AG04450 (cell line): ENCODE measurements at regions not wholly inside any gene's neighbourhood (a gene's known extent, or its start where the extent isn't known, plus 50 kb on each side); places are given as distances from the start of the nearest gene placed in this dataset.
"Not testable (repeated sequence)": the region's sequence is repeated elsewhere in the genome, so short reads cannot be mapped to it uniquely, and the experiment has no call there.

ENCODE experiments used
- CTCF ChIA-PET: fragments of 300-600, 350-600 bp; formaldehyde crosslinking; extraction: SDS; loops from one replicate; lab custom pipeline; 2022; ENCODE audit warnings: antibody characterized with exemption, inconsistent platforms; lab: Charles Lee
- POLR2A ChIA-PET: fragments of 350-600 bp; formaldehyde crosslinking; extraction: SDS; loops from one replicate; lab custom pipeline; 2021; ENCODE audit warnings: antibody characterized with exemption, inconsistent platforms; lab: Yijun Ruan, JAX
- DNase-seq: peaks from one replicate; pipeline ENCODE4 v3.0.0-alpha.2; 2011; ENCODE audit warnings: low read depth, low spot score
- H3K27ac ChIP-seq: one replicate; pipeline ENCODE4 v1.5.1; 2012; ENCODE audit warnings: low read depth, low read length, control low read depth
- H3K27me3 ChIP-seq: one replicate; pipeline ENCODE4 v1.6.0; 2012; ENCODE audit warnings: low read length; ENCODE audit not compliant: control insufficient read depth, insufficient read depth
- H3K4me3 ChIP-seq: 2 replicates; pipeline ENCODE4 v1.5.1; 2011; ENCODE audit warnings: mild to moderate bottlenecking, low read depth, low read length, control low read depth
- H3K9me3 ChIP-seq: 2 replicates; pipeline ENCODE4 v1.5.1; 2012; ENCODE audit warnings: low read length; ENCODE audit not compliant: control insufficient read depth, insufficient read depth
- TF ChIP-seq, protein P1 (sequence below): IDR thresholded peaks from 2 replicates; pipeline ENCODE4 v1.5.1; 2011; ENCODE audit warnings: low read depth, low read length, control low read depth, inconsistent platforms

GRCh38 chr6:68226460-68226859 is 408.6 kb upstream of the ADGRB3 start:
- ChIA-PET POLR2A (no interaction called here), CTCF (interaction anchor here (0.8 to 1.9 kb wide), 3 partner anchors 10 to 681 kb away, joined by 3 to 7 read pairs (median 3); no protein-coding TSS in a partner anchor)
- DNase-seq, result no peak
- H3K27me3 ChIP-seq, result no peaks in the 10 kb centered on the region
- no peak overlapping the region for H3K4me3 ChIP-seq
- TF ChIP-seq, protein P1, sequence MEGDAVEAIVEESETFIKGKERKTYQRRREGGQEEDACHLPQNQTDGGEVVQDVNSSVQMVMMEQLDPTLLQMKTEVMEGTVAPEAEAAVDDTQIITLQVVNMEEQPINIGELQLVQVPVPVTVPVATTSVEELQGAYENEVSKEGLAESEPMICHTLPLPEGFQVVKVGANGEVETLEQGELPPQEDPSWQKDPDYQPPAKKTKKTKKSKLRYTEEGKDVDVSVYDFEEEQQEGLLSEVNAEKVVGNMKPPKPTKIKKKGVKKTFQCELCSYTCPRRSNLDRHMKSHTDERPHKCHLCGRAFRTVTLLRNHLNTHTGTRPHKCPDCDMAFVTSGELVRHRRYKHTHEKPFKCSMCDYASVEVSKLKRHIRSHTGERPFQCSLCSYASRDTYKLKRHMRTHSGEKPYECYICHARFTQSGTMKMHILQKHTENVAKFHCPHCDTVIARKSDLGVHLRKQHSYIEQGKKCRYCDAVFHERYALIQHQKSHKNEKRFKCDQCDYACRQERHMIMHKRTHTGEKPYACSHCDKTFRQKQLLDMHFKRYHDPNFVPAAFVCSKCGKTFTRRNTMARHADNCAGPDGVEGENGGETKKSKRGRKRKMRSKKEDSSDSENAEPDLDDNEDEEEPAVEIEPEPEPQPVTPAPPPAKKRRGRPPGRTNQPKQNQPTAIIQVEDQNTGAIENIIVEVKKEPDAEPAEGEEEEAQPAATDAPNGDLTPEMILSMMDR, result peak; percentile 14; the same call in 1 of the 2 replicates
- no peaks in the 10 kb centered on the region for H3K9me3 ChIP-seq
- no peak overlapping the region for H3K27ac ChIP-seq

GRCh38 chr6:68225729-68226128 is 409.4 kb upstream of the ADGRB3 start:
- DNase-seq, result no peak
- POLR2A ChIA-PET, result no interaction called here
- TF ChIP-seq, protein P1, result no peak
- Histone ChIP-seq H3K9me3 (no peaks in the 10 kb centered on the region), H3K27ac (no peak overlapping the region), H3K27me3 (no peaks in the 10 kb centered on the region), H3K4me3 (no peak overlapping the region)
- CTCF ChIA-PET, result interaction anchor here (1.9 kb wide), 1 partner anchor 13 kb away, joined by 7 read pairs; no protein-coding TSS in a partner anchor

DNA sequence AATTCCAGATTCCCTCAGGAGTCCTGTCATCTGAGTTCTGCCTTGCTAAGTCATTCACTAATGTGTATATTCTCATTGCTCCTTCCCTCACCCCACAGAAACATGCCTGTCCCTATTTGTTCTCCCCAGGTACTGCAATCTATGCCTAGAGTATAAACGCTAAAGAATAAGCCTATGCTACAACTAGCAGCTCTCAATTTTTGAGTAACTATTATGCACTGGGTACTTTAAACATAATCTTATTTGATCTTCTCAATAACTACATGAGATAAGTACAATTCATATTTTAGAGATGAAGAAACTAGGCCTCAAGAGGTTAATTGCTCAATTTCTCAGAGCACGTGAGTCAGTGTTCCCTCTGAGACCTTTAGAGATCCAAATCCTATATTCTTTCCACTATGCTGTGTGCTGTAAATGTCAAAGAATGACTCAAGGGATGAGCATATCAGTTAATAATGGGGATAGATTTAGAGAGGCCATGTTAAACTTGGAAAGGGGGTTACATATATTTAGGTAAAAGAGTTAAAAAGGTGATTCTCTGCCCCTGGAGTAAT is 423.8 kb upstream of the ADGRB3 start:
- DNase-seq, result no peak
- Histone ChIP-seq H3K27ac (no peak overlapping the region), H3K9me3 (no peaks in the 10 kb centered on the region; the same call in 1 of the 2 replicates), H3K27me3 (no peaks in the 10 kb centered on the region), H3K4me3 (no peak overlapping the region)
- POLR2A ChIA-PET, result no interaction called here
- CTCF ChIA-PET, result no interaction called here
- TF ChIP-seq, protein P1, result no peak

DNA sequence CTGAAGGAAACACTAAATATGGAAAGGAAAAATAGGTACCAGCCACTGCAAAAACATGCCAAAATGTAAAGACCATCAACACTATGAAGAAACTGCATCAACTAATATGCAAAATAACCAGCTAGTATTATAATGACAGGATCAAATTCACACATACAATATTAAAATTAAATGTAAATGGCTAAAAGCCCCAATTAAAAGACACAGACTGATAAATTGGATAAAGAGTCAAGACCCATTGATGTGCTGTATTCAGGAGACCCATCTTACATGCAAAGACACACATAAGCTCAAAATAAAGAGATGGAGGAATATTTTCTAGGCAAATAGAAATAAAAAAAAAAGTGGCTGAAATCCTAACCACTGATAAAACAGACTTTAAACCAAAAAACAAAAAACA is 427.5 kb upstream of the ADGRB3 start:
- H3K9me3 ChIP-seq, POLR2A ChIA-PET, CTCF ChIA-PET, H3K27me3 ChIP-seq, DNase-seq, H3K4me3 ChIP-seq, H3K27ac ChIP-seq: not testable (repeated sequence)

DNA sequence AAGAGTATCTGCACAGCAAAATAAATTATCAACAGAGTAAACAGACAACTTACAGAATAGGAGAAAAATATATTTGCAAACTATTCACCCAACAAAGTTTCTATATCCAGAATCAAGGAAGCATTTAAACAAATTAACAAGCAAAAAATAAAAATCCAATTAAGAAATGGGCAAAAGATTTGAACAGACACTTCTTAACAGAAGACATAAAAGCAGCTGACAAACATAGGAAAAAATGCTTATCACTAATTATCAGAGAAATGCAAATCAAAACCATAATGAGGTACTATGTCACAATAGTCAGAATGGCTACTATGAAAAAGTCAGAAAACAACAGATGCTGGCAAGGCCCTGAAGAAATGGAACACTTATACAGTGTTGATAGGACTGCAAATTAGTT is 434.2 kb upstream of the ADGRB3 start:
- TF ChIP-seq, protein P1, result no peak
- no peak overlapping the region for H3K4me3 ChIP-seq
- H3K27ac ChIP-seq, result no peak overlapping the region
- peaks cover 2% of the 10 kb centered on the region; the same call in 1 of the 2 replicates for H3K9me3 ChIP-seq
- POLR2A ChIA-PET, result no interaction called here
- no peaks in the 10 kb centered on the region for H3K27me3 ChIP-seq
- DNase-seq, result no peak
- CTCF ChIA-PET, result no interaction called here
